Tibial nerve (tissue), 4 donors: ENCODE measurements at regions not wholly inside any gene's neighbourhood (a gene's known extent, or its start where the extent isn't known, plus 50 kb on each side); places are given as distances from the start of the nearest gene placed in this dataset.

ENCODE experiments used
- EP300 ChIP-seq, 2 donors: sonication (generic); formaldehyde crosslinking; IDR thresholded peaks; one replicate each; pipeline ENCODE4 v1.6.1; 2017; ENCODE audit warnings: antibody characterized with exemption in 2 of 2, mild to moderate bottlenecking in 1 of 2
- POLR2A ChIP-seq, 2 donors: fragments of 450-650 bp; IDR thresholded peaks; one replicate each; pipeline ENCODE4 v1.6.1; 2017; ENCODE audit warnings: antibody characterized with exemption in 2 of 2, mild to moderate bottlenecking in 2 of 2, moderate library complexity in 2 of 2
- TF ChIP-seq, protein P1 (sequence below), 5 experiments: fragments of 200-600 bp in 3 of 5; fragments of 450-650 bp in 2 of 5; sonication (generic) in 3 of 5; IDR thresholded peaks; one replicate each; pipeline ENCODE4 v1.5.1; 2016 to 2019; ENCODE audit warnings: antibody characterized with exemption in 5 of 5, mild to moderate bottlenecking in 3 of 5, moderate library complexity in 2 of 5

DNA sequence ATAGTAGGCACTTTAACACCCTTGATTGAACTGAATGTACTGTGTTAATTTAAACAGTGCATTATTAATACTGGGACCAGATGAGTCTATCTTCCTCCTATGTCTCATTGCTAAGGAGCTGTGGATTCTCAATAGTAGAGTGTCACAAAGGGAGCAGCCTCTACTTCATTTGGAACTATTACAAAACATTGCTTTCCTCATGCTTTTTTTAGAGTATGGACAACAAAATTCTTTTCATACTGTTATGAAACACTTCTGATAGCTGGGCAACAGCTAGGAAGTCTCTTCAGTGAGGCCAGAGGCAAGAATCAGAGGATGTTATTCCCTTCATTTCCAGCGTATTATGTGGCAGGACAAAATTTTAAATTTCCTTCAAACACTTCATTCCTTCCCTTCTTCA, 160.8 kb downstream of the FBXO8 start:
- TF ChIP-seq POLR2A (IDR thresholded peaks at IDR 0.05) (no peak), EP300 (IDR thresholded peaks at IDR 0.05) (peak in 1 of 2 donors; percentile 31)
- TF ChIP-seq, protein P1, sequence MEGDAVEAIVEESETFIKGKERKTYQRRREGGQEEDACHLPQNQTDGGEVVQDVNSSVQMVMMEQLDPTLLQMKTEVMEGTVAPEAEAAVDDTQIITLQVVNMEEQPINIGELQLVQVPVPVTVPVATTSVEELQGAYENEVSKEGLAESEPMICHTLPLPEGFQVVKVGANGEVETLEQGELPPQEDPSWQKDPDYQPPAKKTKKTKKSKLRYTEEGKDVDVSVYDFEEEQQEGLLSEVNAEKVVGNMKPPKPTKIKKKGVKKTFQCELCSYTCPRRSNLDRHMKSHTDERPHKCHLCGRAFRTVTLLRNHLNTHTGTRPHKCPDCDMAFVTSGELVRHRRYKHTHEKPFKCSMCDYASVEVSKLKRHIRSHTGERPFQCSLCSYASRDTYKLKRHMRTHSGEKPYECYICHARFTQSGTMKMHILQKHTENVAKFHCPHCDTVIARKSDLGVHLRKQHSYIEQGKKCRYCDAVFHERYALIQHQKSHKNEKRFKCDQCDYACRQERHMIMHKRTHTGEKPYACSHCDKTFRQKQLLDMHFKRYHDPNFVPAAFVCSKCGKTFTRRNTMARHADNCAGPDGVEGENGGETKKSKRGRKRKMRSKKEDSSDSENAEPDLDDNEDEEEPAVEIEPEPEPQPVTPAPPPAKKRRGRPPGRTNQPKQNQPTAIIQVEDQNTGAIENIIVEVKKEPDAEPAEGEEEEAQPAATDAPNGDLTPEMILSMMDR (IDR thresholded peaks at IDR 0.05): no peak
